Neural progenitor cell (in vitro differentiated cells): ENCODE measurements at regions not wholly inside any gene's neighbourhood (a gene's known extent, or its start where the extent isn't known, plus 50 kb on each side); places are given as distances from the start of the nearest gene placed in this dataset.
A peak's percentile ranks its signal among the peaks of the same experiment; 100 is the strongest.

Experiments used
- DNase-seq: peaks from one replicate; pipeline ENCODE4 v3.0.0-alpha.2; 2016; ENCODE audit warnings: low spot score
- H2AFZ ChIP-seq: fragments of 200-600 bp; sonication (generic); replicated peaks from 2 replicates; pipeline ENCODE4 v1.6.1; 2016; ENCODE audit warnings: antibody characterized with exemption
- H3F3A ChIP-seq: fragments of 200-600 bp; sonication (generic); 2 replicates; pipeline ENCODE4 v1.6.1; 2016; ENCODE audit warnings: antibody characterized with exemption, low read depth
- H3K27ac ChIP-seq: fragments of 200-600 bp; sonication (generic); 2 replicates; pipeline ENCODE4 v1.5.1; 2016; ENCODE audit warnings: mild to moderate bottlenecking
- H3K27me3 ChIP-seq: fragments of 200-600 bp; sonication (generic); 2 replicates; pipeline ENCODE4 v1.6.1; 2016; ENCODE audit warnings: mild to moderate bottlenecking, moderate library complexity
- H3K36me3 ChIP-seq: fragments of 200-600 bp; sonication (generic); 2 replicates; pipeline ENCODE4 v1.5.1; 2016
- H3K4me1 ChIP-seq: fragments of 200-600 bp; sonication (generic); 2 replicates; pipeline ENCODE4 v1.6.1; 2016; ENCODE audit warnings: mixed run types
- H3K4me2 ChIP-seq: fragments of 200-600 bp; sonication (generic); 2 replicates; pipeline ENCODE4 v1.6.1; 2016
- H3K4me3 ChIP-seq: fragments of 200-600 bp; sonication (generic); 2 replicates; pipeline ENCODE4 v1.5.1; 2016
- H3K79me2 ChIP-seq: fragments of 200-600 bp; sonication (generic); 2 replicates; pipeline ENCODE4 v1.6.1; 2016; ENCODE audit warnings: low read depth
- H3K9ac ChIP-seq: fragments of 200-600 bp; sonication (generic); 2 replicates; pipeline ENCODE4 v1.6.1; 2016
- H3K9me3 ChIP-seq: fragments of 200-600 bp; sonication (generic); 2 replicates; pipeline ENCODE4 v1.5.1; 2016; ENCODE audit warnings: low read depth
- H4K20me1 ChIP-seq: fragments of 200-600 bp; sonication (generic); 2 replicates; pipeline ENCODE4 v1.6.1; 2016; ENCODE audit warnings: low read depth
- H3K27ac Mint-ChIP-seq: 3 replicates; pipeline ENCODE4 v1.8.0; 2021; ENCODE audit warnings: mixed read lengths
- H3K27me3 Mint-ChIP-seq: 2 replicates; pipeline ENCODE4 v1.8.0; 2022; ENCODE audit warnings: low read depth, mild to moderate bottlenecking, inconsistent platforms, moderate library complexity, mixed read lengths; ENCODE audit not compliant: insufficient read depth
- H3K36me3 Mint-ChIP-seq: 3 replicates; pipeline ENCODE4 v1.8.0; 2021; ENCODE audit warnings: mixed read lengths
- H3K4me1 Mint-ChIP-seq: 3 replicates; pipeline ENCODE4 v1.8.0; 2021; ENCODE audit warnings: mixed read lengths
- H3K4me3 Mint-ChIP-seq: 3 replicates; pipeline ENCODE4 v1.8.0; 2021; ENCODE audit warnings: mild to moderate bottlenecking, moderate library complexity, mixed read lengths
- H3K9me3 Mint-ChIP-seq: 3 replicates; pipeline ENCODE4 v1.8.0; 2020; ENCODE audit warnings: mixed read lengths
- EZH2 ChIP-seq: fragments of 200-600 bp; sonication (generic); IDR thresholded peaks from 2 replicates; pipeline ENCODE4 v1.6.1; 2017; ENCODE audit warnings: antibody characterized with exemption, mild to moderate bottlenecking, moderate library complexity
- EZH2phosphoT487 ChIP-seq: fragments of 200-600 bp; sonication (generic); IDR thresholded peaks from 2 replicates; pipeline ENCODE4 v1.6.1; 2017; ENCODE audit warnings: antibody characterized with exemption
- TF ChIP-seq, protein P1 (sequence below): fragments of 200-600 bp; sonication (generic); IDR thresholded peaks from 2 replicates; pipeline ENCODE4 v1.5.1; 2017; ENCODE audit warnings: antibody characterized with exemption, mild to moderate bottlenecking

DNA sequence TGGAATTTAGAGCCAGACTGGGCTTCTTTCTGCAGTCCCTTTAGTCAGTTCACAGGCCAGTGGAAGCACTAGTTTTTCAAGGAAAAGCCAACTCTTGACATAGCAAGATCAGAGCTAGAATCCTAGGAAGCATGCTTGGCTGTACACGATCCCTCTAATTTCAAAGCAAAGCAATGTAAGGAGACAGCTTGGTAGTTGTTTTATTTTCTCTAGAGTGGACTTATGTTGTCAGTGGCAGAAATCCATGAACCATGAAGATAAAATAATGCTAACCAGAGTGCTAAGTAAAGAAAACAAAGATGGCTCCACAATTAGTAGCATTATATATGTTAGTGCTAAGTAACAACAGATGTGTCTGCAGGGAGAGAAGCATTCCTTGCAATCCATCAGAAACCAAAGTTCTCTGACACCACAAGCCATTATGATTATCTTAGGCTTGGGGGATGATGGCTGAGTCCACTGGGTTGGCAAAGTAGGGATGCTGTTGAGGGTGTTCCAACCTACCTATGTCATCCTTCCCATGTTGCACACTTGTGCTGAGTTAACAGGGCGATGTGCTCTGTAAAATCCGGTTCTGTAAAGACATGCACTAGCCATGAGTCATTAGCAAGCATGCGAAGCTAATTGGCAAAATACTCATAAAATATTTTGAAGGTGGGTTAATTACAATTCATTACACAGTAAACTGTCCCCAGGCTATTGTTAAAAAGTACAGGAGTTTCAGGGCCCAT is 115.2 kb downstream of the BMP2 start:
- Histone ChIP-seq H4K20me1 (no peaks in the 10 kb centered on the region), H3K27me3 (no peaks in the 10 kb centered on the region), H3K27ac (no peak overlapping the region), H3F3A (peaks cover 19% of the 10 kb centered on the region), H3K36me3 (no peaks in the 10 kb centered on the region), H2AFZ (no peak overlapping the region), H3K4me1 (peaks cover 26% of the 10 kb centered on the region), H3K79me2 (no peaks in the 10 kb centered on the region), H3K4me2 (no peak overlapping the region), H3K9ac (no peak overlapping the region), H3K4me3 (no peak overlapping the region), H3K9me3 (no peaks in the 10 kb centered on the region)
- no peak for TF ChIP-seq EZH2
- no peak for TF ChIP-seq EZH2phosphoT487
- TF ChIP-seq, protein P1, sequence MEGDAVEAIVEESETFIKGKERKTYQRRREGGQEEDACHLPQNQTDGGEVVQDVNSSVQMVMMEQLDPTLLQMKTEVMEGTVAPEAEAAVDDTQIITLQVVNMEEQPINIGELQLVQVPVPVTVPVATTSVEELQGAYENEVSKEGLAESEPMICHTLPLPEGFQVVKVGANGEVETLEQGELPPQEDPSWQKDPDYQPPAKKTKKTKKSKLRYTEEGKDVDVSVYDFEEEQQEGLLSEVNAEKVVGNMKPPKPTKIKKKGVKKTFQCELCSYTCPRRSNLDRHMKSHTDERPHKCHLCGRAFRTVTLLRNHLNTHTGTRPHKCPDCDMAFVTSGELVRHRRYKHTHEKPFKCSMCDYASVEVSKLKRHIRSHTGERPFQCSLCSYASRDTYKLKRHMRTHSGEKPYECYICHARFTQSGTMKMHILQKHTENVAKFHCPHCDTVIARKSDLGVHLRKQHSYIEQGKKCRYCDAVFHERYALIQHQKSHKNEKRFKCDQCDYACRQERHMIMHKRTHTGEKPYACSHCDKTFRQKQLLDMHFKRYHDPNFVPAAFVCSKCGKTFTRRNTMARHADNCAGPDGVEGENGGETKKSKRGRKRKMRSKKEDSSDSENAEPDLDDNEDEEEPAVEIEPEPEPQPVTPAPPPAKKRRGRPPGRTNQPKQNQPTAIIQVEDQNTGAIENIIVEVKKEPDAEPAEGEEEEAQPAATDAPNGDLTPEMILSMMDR: no peak
- no peak for DNase-seq
- H3K36me3 Mint-ChIP-seq: no peaks in the 10 kb centered on the region
- H3K9me3 Mint-ChIP-seq: peaks cover 2% of the 10 kb centered on the region
- no peak overlapping the region for H3K4me3 Mint-ChIP-seq
- peaks cover 6% of the 10 kb centered on the region for H3K27me3 Mint-ChIP-seq
- no peak overlapping the region for H3K27ac Mint-ChIP-seq
- H3K4me1 Mint-ChIP-seq: peaks cover 17% of the 10 kb centered on the region

DNA sequence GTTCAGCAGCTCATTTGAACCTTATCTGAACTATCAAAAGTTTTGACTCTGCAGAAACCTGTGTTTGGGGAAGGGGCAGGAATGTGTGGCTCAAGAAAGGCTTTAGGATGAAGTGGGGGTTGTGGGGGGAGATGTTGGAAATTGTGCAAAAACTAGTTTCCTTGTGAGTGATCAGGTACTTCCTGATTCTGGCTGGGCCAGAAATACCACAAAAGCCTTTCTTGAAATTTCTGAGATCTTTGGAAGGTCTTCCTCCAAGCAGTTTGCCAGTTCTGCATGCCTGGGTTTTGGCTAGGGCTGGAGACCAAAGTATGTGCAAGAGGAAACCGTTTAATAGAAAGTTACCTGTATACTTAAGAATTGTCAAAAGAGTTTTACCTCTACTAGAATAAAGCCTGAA is 116.6 kb downstream of the BMP2 start:
- TF ChIP-seq, protein P1: no peak
- TF ChIP-seq EZH2 (no peak), EZH2phosphoT487 (no peak)
- no peaks in the 10 kb centered on the region for H3K9me3 ChIP-seq
- H3K4me1 Mint-ChIP-seq: peaks cover 23% of the 10 kb centered on the region

DNA sequence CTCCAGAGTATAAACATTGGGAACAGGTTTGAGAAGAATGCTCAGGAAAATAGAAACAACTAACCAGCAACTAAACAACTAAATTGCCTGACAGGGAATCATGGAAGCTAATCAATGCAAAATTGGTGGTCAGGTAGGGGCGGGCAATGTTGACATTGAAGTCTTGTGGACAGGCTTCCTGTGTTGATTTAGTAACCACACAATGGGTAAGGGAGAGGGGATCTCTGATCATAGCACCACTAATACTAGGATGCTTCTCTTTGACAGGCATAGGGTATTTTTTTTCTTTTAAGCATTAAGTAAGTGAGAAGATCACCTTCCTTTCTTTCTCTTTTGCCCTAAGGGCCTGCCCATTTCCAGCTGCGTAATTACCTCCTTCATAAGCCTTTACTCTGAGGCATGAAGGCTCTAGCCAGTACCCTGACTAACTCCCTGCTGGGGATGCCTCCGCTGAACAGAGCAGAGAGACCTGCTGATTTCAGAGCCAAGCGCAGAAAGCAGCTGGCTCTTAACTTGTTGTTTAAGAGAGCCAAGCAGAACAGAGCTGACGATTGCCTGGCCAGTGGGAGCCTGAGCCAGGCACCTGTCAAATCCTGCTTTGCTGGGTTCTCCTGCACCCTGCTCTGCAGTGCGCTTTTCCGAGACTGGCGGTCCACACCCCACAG is 118.7 kb downstream of the BMP2 start:
- no peak overlapping the region for H3K4me3 ChIP-seq
- H3K9me3 ChIP-seq: no peaks in the 10 kb centered on the region
- peak overlapping the region; percentile 45 for H3K4me2 ChIP-seq
- no peaks in the 10 kb centered on the region for H3K36me3 ChIP-seq
- H3K27me3 ChIP-seq: no peaks in the 10 kb centered on the region
- H2AFZ ChIP-seq: no peak overlapping the region
- peaks cover 31% of the 10 kb centered on the region for H3K4me1 ChIP-seq
- Mint-ChIP-seq H3K27ac (peak overlapping the region; percentile 5), H3K4me1 (peaks cover 23% of the 10 kb centered on the region), H3K9me3 (peaks cover 2% of the 10 kb centered on the region), H3K27me3 (peaks cover 2% of the 10 kb centered on the region), H3K36me3 (no peaks in the 10 kb centered on the region), H3K4me3 (no peak overlapping the region)
- peak; percentile 79 for DNase-seq
- H3F3A ChIP-seq: peaks cover 19% of the 10 kb centered on the region
- H3K9ac ChIP-seq: no peak overlapping the region
- TF ChIP-seq EZH2phosphoT487: no peak
- TF ChIP-seq, protein P1: no peak
- no peak for TF ChIP-seq EZH2
- H3K27ac ChIP-seq: no peak overlapping the region
- no peaks in the 10 kb centered on the region for H4K20me1 ChIP-seq
- no peaks in the 10 kb centered on the region for H3K79me2 ChIP-seq

More for the DNA sequence above, 116.6 kb downstream of the BMP2 start:
- peaks cover 31% of the 10 kb centered on the region for H3K4me1 ChIP-seq
- Mint-ChIP-seq H3K36me3 (no peaks in the 10 kb centered on the region), H3K27me3 (peaks cover 4% of the 10 kb centered on the region), H3K27ac (no peak overlapping the region), H3K9me3 (peaks cover 2% of the 10 kb centered on the region), H3K4me3 (no peak overlapping the region)
- H3K27ac ChIP-seq: no peak overlapping the region
- H3K36me3 ChIP-seq: no peaks in the 10 kb centered on the region
- H3K79me2 ChIP-seq: no peaks in the 10 kb centered on the region
- no peak overlapping the region for H3K9ac ChIP-seq
- no peak overlapping the region for H2AFZ ChIP-seq
- H3K27me3 ChIP-seq: no peaks in the 10 kb centered on the region
- no peak overlapping the region for H3K4me3 ChIP-seq
- no peaks in the 10 kb centered on the region for H4K20me1 ChIP-seq
- DNase-seq: no peak
- H3F3A ChIP-seq: peaks cover 19% of the 10 kb centered on the region
- H3K4me2 ChIP-seq: no peak overlapping the region
